ENCODE measurements at regions not wholly inside any gene's neighbourhood (a gene's known extent, or its start where the extent isn't known, plus 50 kb on each side); places are given as distances from the start of the nearest gene placed in this dataset.

DNA sequence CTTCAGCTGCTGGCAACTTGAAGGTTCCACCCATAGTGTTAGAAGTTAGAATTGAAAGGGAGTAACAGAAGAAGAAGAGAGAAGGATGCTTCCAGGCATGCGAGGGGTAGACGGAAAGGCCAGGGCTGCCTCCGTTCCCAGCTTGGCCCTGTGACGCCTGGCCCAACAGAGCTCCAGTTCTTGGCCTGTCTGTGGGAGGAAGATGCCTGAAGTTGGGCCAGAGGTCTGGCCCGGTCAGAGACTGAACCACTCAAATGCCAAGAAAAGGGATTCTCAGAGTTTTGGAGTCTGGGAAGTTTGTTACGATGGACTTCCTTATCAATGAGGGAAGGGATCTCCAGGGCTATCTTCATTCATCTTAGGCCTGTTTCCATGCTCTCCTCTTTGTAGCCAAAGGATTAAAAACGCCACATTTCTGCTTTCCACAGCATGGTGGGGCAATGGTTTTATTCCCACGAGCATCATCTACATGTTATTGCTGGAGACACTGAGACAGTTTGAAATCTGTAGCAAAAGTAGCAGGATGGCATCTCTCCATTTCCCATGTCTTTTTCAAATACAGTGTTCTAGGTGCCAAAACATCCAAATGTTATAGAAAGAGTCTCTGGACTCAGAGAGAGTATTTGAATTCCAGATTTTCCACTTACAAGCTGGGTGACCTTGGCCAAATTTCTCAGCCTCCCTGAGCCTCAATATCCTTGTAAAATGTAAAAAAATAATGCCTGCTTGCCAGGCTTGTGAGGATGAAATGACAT is 65.4 kb upstream of the ANKRD55 start:
- H3K23me2 ChIP-seq (ENCODE audit: insufficient read length, low read depth, low read length, poor library complexity, severe bottlenecking) = no peaks in the 10 kb centered on the region
- no peak overlapping the region for H3K4ac ChIP-seq (ENCODE audit: low read depth, low read length)
- H4K5ac ChIP-seq (ENCODE audit: insufficient read length, low read depth, low read length) = no peak overlapping the region
- no peaks in the 10 kb centered on the region for H4K20me1 ChIP-seq (ENCODE audit: control insufficient read depth, insufficient read depth, insufficient read length)
- no peak overlapping the region for H2BK5ac ChIP-seq (ENCODE audit: insufficient read length, low read length)
- H3K27ac ChIP-seq (ENCODE audit: insufficient read length, low read depth, low read length) = no peak overlapping the region
- no peak for DNase-seq
- Mint-ChIP-seq H3K36me3 (ENCODE audit: insufficient read depth in 1 of 3, low read depth in 3 of 3) (peaks cover 0 to 7% (median 3%) of the 10 kb centered on the region in 3 experiments; a peak in 2 of 7 replicates), H3K27me3 (ENCODE audit: low read depth) (no peaks in the 10 kb centered on the region), H3K9me3 (peaks cover 13 to 18% of the 10 kb centered on the region in 2 experiments; a peak in 3 of 5 replicates), H3K4me1 (no peaks in the 10 kb centered on the region), H3K27ac (no peak overlapping the region), H3K4me3 (no peak overlapping the region)
- H3K9ac ChIP-seq (ENCODE audit: extremely low read depth, insufficient read length, low read length) = no peak overlapping the region
- H3K4me1 ChIP-seq (ENCODE audit: insufficient read depth, low read length) = no peaks in the 10 kb centered on the region
- no CpG with 5 or more reads among the region's 8 CpGs for WGBS (ENCODE audit: extremely low coverage, insufficient read length, low lambda C conversion rate)
- H3K79me2 ChIP-seq (ENCODE audit: insufficient read depth, low read length) = no peaks in the 10 kb centered on the region
- no peak overlapping the region for H2AFZ ChIP-seq (ENCODE audit: low read length)
- H3K23ac ChIP-seq (ENCODE audit: insufficient read length, low read depth, low read length) = no peak overlapping the region
- H4K8ac ChIP-seq (replicated peaks; ENCODE audit: insufficient read length, low read depth, low read length) = no peak overlapping the region
- H2BK120ac ChIP-seq (ENCODE audit: low read depth, low read length, poor library complexity, severe bottlenecking) = no peak overlapping the region
- no peak overlapping the region for H2BK20ac ChIP-seq (ENCODE audit: low read depth, low read length, poor library complexity, severe bottlenecking)
- no peak overlapping the region for H2BK15ac ChIP-seq (ENCODE audit: low read depth, low read length)
- TF ChIP-seq, protein P1, sequence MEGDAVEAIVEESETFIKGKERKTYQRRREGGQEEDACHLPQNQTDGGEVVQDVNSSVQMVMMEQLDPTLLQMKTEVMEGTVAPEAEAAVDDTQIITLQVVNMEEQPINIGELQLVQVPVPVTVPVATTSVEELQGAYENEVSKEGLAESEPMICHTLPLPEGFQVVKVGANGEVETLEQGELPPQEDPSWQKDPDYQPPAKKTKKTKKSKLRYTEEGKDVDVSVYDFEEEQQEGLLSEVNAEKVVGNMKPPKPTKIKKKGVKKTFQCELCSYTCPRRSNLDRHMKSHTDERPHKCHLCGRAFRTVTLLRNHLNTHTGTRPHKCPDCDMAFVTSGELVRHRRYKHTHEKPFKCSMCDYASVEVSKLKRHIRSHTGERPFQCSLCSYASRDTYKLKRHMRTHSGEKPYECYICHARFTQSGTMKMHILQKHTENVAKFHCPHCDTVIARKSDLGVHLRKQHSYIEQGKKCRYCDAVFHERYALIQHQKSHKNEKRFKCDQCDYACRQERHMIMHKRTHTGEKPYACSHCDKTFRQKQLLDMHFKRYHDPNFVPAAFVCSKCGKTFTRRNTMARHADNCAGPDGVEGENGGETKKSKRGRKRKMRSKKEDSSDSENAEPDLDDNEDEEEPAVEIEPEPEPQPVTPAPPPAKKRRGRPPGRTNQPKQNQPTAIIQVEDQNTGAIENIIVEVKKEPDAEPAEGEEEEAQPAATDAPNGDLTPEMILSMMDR (conservative IDR thresholded peaks at IDR 0.05) = no peak
- no peak overlapping the region for H3K18ac ChIP-seq (ENCODE audit: insufficient read length, low read depth, low read length)
- H4K91ac ChIP-seq (ENCODE audit: insufficient read length, low read depth, low read length) = no peak overlapping the region
- no peak overlapping the region for H2AK5ac ChIP-seq (ENCODE audit: insufficient read length, low read length)
- H2BK12ac ChIP-seq (ENCODE audit: insufficient read length, low read depth, low read length) = no peak overlapping the region
- H3K9me3 ChIP-seq (ENCODE audit: control insufficient read depth, low read depth, low read length) = no peaks in the 10 kb centered on the region
- no peak overlapping the region for H3K56ac ChIP-seq (ENCODE audit: insufficient read length, low read depth, low read length)
- no peak overlapping the region for H3K4me2 ChIP-seq (ENCODE audit: insufficient read depth, insufficient read length, low read length)
- no peaks in the 10 kb centered on the region for H3K27me3 ChIP-seq (ENCODE audit: insufficient read depth, low read length)
- no peak overlapping the region for H3T11ph ChIP-seq (ENCODE audit: low read length)
- no peaks in the 10 kb centered on the region for H3K79me1 ChIP-seq (ENCODE audit: insufficient read depth, low read depth, low read length, poor library complexity, severe bottlenecking)
- H3K14ac ChIP-seq (ENCODE audit: insufficient read depth, low read length) = no peak overlapping the region

Measured in H9 (cell line).